ENCODE measurements at regions not wholly inside any gene's neighbourhood (a gene's known extent, or its start where the extent isn't known, plus 50 kb on each side); places are given as distances from the start of the nearest gene placed in this dataset.
"Not testable (repeated sequence)": the region's sequence is repeated elsewhere in the genome, so short reads cannot be mapped to it uniquely, and the experiment has no call there.

DNA sequence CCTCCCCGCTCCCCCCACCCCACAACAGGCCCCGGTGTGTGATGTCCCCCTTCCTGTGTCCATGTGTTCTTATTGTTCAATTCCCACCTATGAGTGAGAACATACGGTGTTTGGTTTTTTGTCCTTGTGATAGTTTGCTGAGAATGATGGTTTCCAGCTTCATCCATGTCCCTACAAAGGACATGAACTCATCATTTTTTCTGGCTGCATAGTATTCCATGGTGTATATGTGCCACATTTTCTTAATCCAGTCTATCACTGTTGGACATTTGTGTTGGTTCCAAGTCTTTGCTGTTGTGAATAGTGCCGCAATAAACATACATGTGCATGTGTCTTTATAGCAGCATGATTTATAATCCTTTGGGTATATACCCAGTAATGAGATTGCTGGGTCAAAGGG lies 104.3 kb downstream of the MTPN start:
- H3K4me1 ChIP-seq, DNase-seq: not testable (repeated sequence)

GRCh38 chr7:135862586-135863340 lies 114.2 kb upstream of the FAM180A start:
- TF ChIP-seq, protein P1, sequence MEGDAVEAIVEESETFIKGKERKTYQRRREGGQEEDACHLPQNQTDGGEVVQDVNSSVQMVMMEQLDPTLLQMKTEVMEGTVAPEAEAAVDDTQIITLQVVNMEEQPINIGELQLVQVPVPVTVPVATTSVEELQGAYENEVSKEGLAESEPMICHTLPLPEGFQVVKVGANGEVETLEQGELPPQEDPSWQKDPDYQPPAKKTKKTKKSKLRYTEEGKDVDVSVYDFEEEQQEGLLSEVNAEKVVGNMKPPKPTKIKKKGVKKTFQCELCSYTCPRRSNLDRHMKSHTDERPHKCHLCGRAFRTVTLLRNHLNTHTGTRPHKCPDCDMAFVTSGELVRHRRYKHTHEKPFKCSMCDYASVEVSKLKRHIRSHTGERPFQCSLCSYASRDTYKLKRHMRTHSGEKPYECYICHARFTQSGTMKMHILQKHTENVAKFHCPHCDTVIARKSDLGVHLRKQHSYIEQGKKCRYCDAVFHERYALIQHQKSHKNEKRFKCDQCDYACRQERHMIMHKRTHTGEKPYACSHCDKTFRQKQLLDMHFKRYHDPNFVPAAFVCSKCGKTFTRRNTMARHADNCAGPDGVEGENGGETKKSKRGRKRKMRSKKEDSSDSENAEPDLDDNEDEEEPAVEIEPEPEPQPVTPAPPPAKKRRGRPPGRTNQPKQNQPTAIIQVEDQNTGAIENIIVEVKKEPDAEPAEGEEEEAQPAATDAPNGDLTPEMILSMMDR (IDR thresholded peaks at IDR 0.05): no peak
- no peak for TF ChIP-seq POLR2A (IDR thresholded peaks at IDR 0.05)
- Histone ChIP-seq H3K36me3 (no peaks in the 10 kb centered on the region), H3K9me3 (no peaks in the 10 kb centered on the region), H3K4me1 (no peaks in the 10 kb centered on the region), H3K27me3 (no peaks in the 10 kb centered on the region), H3K27ac (no peak overlapping the region), H3K4me3 (no peak overlapping the region)
- DNase-seq: no peak

More for the DNA sequence above, 104.3 kb downstream of the MTPN start:
- not testable (repeated sequence) for H3K4me3 ChIP-seq, H3K36me3 ChIP-seq, H3K27ac ChIP-seq, H3K27me3 ChIP-seq, H3K9me3 ChIP-seq

DNA sequence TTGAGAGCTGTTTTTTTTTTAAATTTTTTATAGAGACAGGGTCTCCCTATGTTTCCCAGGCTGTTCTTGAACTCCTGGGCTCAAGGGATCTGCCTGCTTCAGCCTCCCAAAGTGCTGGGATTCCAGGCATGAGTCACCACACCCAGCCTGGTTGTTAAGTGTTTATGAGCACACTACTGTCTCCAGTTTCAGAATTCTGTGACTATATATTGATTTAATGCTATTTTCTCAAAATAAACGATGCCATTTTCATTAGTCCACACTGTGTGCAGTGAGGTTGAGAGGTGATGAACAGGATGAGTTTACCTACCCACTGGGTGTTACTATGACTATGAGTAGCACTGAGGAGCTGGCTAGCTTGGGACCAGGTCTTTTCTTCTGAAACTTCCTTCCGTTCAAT lies 110.9 kb upstream of the FAM180A start:
- DNase-seq: no peak
- no peaks in the 10 kb centered on the region for H3K4me1 ChIP-seq
- no peaks in the 10 kb centered on the region for H3K9me3 ChIP-seq
- H3K36me3 ChIP-seq: no peaks in the 10 kb centered on the region
- H3K4me3 ChIP-seq: no peak overlapping the region
- no peaks in the 10 kb centered on the region for H3K27me3 ChIP-seq
- no peak overlapping the region for H3K27ac ChIP-seq
- no peak for TF ChIP-seq POLR2A (IDR thresholded peaks at IDR 0.05)
- TF ChIP-seq, protein P1 (IDR thresholded peaks at IDR 0.05): no peak

- H3K4me3 ChIP-seq: no peak overlapping the region
- no peaks in the 10 kb centered on the region for H3K27me3 ChIP-seq
- no peak for DNase-seq
- no peak for TF ChIP-seq POLR2A (IDR thresholded peaks at IDR 0.05)
- TF ChIP-seq, protein P1 (IDR thresholded peaks at IDR 0.05): no peak
- H3K9me3 ChIP-seq: no peaks in the 10 kb centered on the region
- H3K4me1 ChIP-seq: no peaks in the 10 kb centered on the region
- H3K36me3 ChIP-seq: no peaks in the 10 kb centered on the region
- H3K27ac ChIP-seq: no peak overlapping the region
Measured at GRCh38 chr7:135858851-135859250, 110.2 kb upstream of the FAM180A start.

DNA sequence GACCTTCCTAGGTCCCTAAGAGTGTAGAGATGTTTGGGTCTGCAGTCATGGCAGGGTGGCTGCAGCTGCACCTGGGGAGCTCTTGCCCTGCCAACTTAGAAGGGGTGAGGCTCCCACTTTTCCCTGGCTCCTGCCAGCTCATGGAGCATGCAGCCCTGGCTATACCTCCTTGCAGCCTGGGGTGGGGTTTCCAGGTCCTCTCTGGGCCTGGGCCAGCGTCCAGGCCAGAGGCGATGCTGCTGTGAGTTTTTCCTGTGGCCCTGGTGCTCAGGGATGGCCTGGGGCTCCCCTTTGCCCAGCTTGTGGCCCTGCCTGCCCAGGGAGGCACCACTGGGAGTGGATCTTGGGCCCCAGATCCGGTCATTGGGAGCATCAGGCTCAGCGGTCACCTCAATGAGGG lies 109.8 kb upstream of the FAM180A start:
- no peak for DNase-seq
- H3K4me3 ChIP-seq: no peak overlapping the region
- no peaks in the 10 kb centered on the region for H3K27me3 ChIP-seq
- H3K27ac ChIP-seq: no peak overlapping the region
- TF ChIP-seq, protein P1 (IDR thresholded peaks at IDR 0.05): no peak
- TF ChIP-seq POLR2A (IDR thresholded peaks at IDR 0.05): no peak
- no peaks in the 10 kb centered on the region for H3K9me3 ChIP-seq
- no peaks in the 10 kb centered on the region for H3K4me1 ChIP-seq
- no peaks in the 10 kb centered on the region for H3K36me3 ChIP-seq

DNA sequence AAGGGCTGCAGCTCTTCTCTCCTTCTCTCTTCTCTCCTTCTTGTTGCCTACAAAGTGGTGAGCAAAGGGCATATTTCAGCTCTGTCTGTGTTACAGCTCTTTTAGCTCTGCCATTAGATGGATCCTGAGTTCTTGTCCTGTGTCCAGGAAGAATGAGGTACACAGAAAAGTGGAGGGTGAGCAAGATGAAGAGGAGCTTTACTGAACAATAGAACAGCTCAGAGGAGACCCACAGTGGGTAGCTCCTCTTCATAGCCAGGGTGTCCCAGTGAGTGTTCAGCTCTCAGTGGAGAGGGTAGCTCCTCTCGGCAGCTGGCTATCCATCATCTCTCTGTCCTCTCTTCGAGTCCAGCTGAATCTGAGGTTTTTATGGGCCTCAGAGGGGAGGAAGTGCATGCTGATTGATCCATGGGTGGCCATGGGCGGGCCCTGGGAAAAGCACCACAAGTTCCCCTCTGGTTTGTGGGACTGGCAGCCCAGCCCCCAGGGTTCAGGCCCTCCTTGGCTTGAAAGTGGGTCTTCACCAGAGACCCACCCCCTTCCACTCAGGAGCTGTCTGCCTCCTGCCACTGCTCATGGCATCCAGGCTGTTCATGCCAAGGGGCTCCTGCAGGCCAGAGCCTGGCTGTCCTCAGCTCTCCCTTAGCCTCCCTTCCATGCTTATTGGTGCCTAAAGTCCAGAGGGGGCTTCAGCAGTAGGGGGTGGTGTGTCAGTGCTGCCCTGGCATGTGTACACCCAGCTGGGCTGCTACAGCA lies 109.1 kb upstream of the FAM180A start:
- Histone ChIP-seq H3K27me3 (no peaks in the 10 kb centered on the region), H3K36me3 (no peaks in the 10 kb centered on the region), H3K27ac (no peak overlapping the region), H3K9me3 (no peaks in the 10 kb centered on the region), H3K4me1 (no peaks in the 10 kb centered on the region), H3K4me3 (no peak overlapping the region)
- TF ChIP-seq, protein P1 (IDR thresholded peaks at IDR 0.05): no peak
- no peak for TF ChIP-seq POLR2A (IDR thresholded peaks at IDR 0.05)
- no peak for DNase-seq

Measured in Peyer's patch (tissue), 4 donors.